ENCODE measurements at regions not wholly inside any gene's neighbourhood (a gene's known extent, or its start where the extent isn't known, plus 50 kb on each side); places are given as distances from the start of the nearest gene placed in this dataset.

- TF ChIP-seq CTCF (IDR thresholded peaks at IDR 0.05) (no peak), POLR2A (IDR thresholded peaks at IDR 0.05) (no peak), EP300 (IDR thresholded peaks at IDR 0.05) (no peak)
Observed at GRCh38 chr3:6717026-6717943, 143.6 kb upstream of the GRM7 start.
